ENCODE measurements at regions not wholly inside any gene's neighbourhood (a gene's known extent, or its start where the extent isn't known, plus 50 kb on each side); places are given as distances from the start of the nearest gene placed in this dataset.

- Mint-ChIP-seq H3K36me3 (ENCODE audit: unreplicated experiment) (no peaks in the 10 kb centered on the region), H3K27me3 (ENCODE audit: unreplicated experiment) (peaks cover 2% of the 10 kb centered on the region), H3K27ac (ENCODE audit: unreplicated experiment) (no peak overlapping the region), H3K9me3 (ENCODE audit: unreplicated experiment) (peaks cover 1% of the 10 kb centered on the region), H3K4me3 (ENCODE audit: unreplicated experiment) (no peak overlapping the region), H3K4me1 (ENCODE audit: low read depth, unreplicated experiment) (peaks cover 18% of the 10 kb centered on the region)
- no peak for DNase-seq
- no peak for TF ChIP-seq CTCF (IDR thresholded peaks at IDR 0.05; ENCODE audit: partially characterized antibody, unreplicated experiment)
Measured at GRCh38 chr2:239792405-239793084, 232.6 kb downstream of the NDUFA10 start.

GRCh38 chr2:239791526-239792404, 233.4 kb downstream of the NDUFA10 start:
- Mint-ChIP-seq H3K4me1 (ENCODE audit: low read depth, unreplicated experiment) (peaks cover 13% of the 10 kb centered on the region), H3K4me3 (ENCODE audit: unreplicated experiment) (no peak overlapping the region), H3K27ac (ENCODE audit: unreplicated experiment) (no peak overlapping the region), H3K36me3 (ENCODE audit: unreplicated experiment) (no peaks in the 10 kb centered on the region), H3K27me3 (ENCODE audit: unreplicated experiment) (peaks cover 2% of the 10 kb centered on the region), H3K9me3 (ENCODE audit: unreplicated experiment) (peaks cover 1% of the 10 kb centered on the region)
- TF ChIP-seq CTCF (IDR thresholded peaks at IDR 0.05; ENCODE audit: partially characterized antibody, unreplicated experiment), result no peak
- DNase-seq, result no peak

GRCh38 chr2:239790721-239791120, 234.4 kb downstream of the NDUFA10 start:
- no peak for DNase-seq
- Mint-ChIP-seq H3K9me3 (ENCODE audit: unreplicated experiment) (peaks cover 4% of the 10 kb centered on the region), H3K27ac (ENCODE audit: unreplicated experiment) (no peak overlapping the region), H3K4me3 (ENCODE audit: unreplicated experiment) (no peak overlapping the region), H3K36me3 (ENCODE audit: unreplicated experiment) (peaks cover 4% of the 10 kb centered on the region), H3K4me1 (ENCODE audit: low read depth, unreplicated experiment) (peaks cover 12% of the 10 kb centered on the region), H3K27me3 (ENCODE audit: unreplicated experiment) (no peaks in the 10 kb centered on the region)
- TF ChIP-seq CTCF (IDR thresholded peaks at IDR 0.05; ENCODE audit: partially characterized antibody, unreplicated experiment), result no peak

GRCh38 chr2:239790313-239790712, 234.8 kb downstream of the NDUFA10 start:
- no peak overlapping the region for H3K27ac Mint-ChIP-seq (ENCODE audit: unreplicated experiment)
- no peak for DNase-seq
- H3K27me3 Mint-ChIP-seq (ENCODE audit: unreplicated experiment), result no peaks in the 10 kb centered on the region
- H3K36me3 Mint-ChIP-seq (ENCODE audit: unreplicated experiment), result peaks cover 6% of the 10 kb centered on the region
- H3K4me3 Mint-ChIP-seq (ENCODE audit: unreplicated experiment), result no peak overlapping the region
- peaks cover 6% of the 10 kb centered on the region for H3K9me3 Mint-ChIP-seq (ENCODE audit: unreplicated experiment)
- TF ChIP-seq CTCF (IDR thresholded peaks at IDR 0.05; ENCODE audit: partially characterized antibody, unreplicated experiment), result no peak
- H3K4me1 Mint-ChIP-seq (ENCODE audit: low read depth, unreplicated experiment), result peaks cover 12% of the 10 kb centered on the region

- Mint-ChIP-seq H3K36me3 (ENCODE audit: unreplicated experiment) (peaks cover 12% of the 10 kb centered on the region), H3K27me3 (ENCODE audit: unreplicated experiment) (no peaks in the 10 kb centered on the region), H3K9me3 (ENCODE audit: unreplicated experiment) (peaks cover 10% of the 10 kb centered on the region), H3K4me1 (ENCODE audit: low read depth, unreplicated experiment) (peaks cover 12% of the 10 kb centered on the region), H3K4me3 (ENCODE audit: unreplicated experiment) (no peak overlapping the region), H3K27ac (ENCODE audit: unreplicated experiment) (no peak overlapping the region)
- no peak for TF ChIP-seq CTCF (IDR thresholded peaks at IDR 0.05; ENCODE audit: partially characterized antibody, unreplicated experiment)
- no peak for DNase-seq
Measured at GRCh38 chr2:239789711-239790110, 235.4 kb downstream of the NDUFA10 start.
